LNCaP clone FGC (cell line): ENCODE measurements at regions not wholly inside any gene's neighbourhood (a gene's known extent, or its start where the extent isn't known, plus 50 kb on each side); places are given as distances from the start of the nearest gene placed in this dataset.

Experiments
- DNase-seq: peaks from one replicate; pipeline ENCODE4 v3.0.0-alpha.2; 2011; ENCODE audit warnings: low read depth
- H3K4me3 ChIP-seq: 2 replicates; pipeline ENCODE4 v1.5.1; 2011; ENCODE audit warnings: mild to moderate bottlenecking, low read depth, low read length, control low read depth
- TF ChIP-seq, protein P1 (sequence below): IDR thresholded peaks from 2 replicates; pipeline ENCODE4 v1.5.1; 2012; ENCODE audit warnings: mild to moderate bottlenecking; ENCODE audit not compliant: control insufficient read depth, insufficient read depth; ENCODE audit errors: extremely low read depth

DNA sequence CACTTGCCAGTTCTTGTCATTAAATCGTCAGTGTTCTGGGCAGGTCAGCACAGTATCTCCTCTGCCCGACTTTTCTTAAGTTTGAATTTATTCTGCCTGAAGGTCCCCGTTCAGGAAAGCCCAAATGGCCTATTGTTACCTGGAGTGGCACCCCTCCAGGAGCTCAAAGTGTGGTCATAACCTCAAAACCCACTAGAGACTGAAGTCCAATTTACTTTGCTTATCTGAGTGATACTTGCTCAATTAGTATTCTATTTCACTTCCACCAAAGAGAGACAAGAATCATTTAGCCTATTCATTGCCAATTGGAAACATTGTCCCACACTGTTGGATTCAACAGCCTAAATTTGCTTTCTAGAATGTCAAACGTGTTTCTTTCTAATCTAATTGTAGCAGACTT is 375.3 kb downstream of the LNPK start:
- no peak for DNase-seq
- TF ChIP-seq, protein P1, sequence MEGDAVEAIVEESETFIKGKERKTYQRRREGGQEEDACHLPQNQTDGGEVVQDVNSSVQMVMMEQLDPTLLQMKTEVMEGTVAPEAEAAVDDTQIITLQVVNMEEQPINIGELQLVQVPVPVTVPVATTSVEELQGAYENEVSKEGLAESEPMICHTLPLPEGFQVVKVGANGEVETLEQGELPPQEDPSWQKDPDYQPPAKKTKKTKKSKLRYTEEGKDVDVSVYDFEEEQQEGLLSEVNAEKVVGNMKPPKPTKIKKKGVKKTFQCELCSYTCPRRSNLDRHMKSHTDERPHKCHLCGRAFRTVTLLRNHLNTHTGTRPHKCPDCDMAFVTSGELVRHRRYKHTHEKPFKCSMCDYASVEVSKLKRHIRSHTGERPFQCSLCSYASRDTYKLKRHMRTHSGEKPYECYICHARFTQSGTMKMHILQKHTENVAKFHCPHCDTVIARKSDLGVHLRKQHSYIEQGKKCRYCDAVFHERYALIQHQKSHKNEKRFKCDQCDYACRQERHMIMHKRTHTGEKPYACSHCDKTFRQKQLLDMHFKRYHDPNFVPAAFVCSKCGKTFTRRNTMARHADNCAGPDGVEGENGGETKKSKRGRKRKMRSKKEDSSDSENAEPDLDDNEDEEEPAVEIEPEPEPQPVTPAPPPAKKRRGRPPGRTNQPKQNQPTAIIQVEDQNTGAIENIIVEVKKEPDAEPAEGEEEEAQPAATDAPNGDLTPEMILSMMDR = no peak

DNA sequence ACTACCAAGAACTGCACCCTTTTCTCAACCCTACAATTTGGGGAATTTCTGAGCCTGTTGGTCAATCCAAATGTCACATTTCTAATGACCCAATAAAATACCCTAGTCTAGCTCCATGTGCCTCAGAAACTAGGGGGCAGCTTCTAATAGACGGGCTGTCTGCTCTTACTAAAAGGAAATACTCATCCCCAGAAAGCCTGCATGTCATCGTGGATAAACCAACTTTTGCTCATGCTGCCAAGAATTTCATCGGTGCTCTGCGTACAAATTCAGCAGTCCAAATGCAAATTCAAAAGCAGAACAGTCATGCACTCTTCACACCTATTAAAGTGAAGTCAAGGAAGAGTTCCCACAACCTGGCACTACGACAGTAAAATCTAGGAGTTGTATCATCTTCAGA is 377.3 kb downstream of the LNPK start:
- TF ChIP-seq, protein P1 = no peak
- no peak overlapping the region for H3K4me3 ChIP-seq
- no peak for DNase-seq

More for the DNA sequence above, 375.3 kb downstream of the LNPK start:
- no peak overlapping the region for H3K4me3 ChIP-seq

DNA sequence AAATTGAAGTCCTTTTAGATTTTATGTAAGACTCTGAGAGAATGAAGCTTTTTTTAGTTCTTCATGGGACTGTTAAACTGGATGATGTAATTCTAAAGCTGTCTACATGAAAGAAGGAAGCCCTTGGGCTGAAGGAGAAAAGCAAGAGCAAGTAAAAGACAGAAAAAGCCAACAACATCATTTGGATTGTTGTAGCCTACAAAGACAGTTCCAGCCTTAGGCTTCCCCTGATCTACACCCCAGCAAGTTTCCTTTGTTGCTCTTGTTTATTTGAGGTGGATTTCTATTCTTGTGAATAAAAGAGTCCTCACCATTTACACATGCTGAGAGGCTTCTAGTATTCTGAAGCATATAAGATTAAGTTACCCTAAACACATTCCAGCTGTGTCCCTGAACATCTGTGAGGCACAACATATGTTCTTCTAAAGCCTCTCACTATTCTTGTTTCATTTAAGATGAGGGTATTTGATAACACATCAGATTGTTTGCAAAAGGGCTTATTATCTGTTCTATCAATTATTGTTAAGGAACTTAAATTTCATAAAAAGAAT is 377.8 kb downstream of the LNPK start:
- H3K4me3 ChIP-seq = no peak overlapping the region
- TF ChIP-seq, protein P1 = no peak
- no peak for DNase-seq

DNA sequence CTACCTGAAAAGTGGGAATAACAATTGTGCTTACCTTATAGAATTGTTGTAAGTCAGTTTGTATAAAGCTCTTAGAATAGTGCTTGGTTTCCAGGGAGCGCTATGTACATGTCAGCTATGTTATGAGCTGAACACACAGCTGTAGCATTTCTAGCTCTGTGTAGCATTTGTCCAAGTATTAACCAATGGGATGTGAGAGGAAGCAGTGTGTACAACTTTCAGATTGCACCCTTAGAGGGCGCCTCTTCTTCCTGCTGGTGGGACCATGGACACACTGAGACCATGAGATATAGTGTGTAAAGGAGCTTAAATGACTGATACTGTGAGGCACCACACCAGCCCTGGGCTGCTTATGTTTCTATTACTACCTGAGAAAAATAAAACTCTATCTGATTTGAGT is 380.2 kb downstream of the LNPK start:
- no peak overlapping the region for H3K4me3 ChIP-seq
- TF ChIP-seq, protein P1 = no peak
- no peak for DNase-seq

DNA sequence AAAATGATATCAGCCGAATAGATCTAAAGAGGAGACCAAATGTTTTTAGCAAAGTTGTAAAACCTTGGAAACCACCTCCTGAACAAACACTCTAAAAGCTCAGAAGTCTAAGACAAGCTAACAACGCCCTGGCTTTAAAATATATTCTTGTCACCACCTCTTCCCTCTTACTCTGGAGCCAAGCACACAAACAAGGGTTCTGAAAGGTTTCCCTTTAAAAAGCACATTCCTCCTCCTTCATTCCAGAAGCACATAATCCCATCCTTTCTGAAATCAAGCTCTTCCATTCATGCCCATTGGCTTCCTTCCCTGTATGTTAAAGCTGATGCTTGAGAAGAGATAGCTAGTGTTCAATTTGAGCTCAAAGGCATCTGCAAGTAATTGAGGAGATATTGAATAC is 382.0 kb downstream of the LNPK start:
- DNase-seq = no peak
- no peak overlapping the region for H3K4me3 ChIP-seq
- TF ChIP-seq, protein P1 = no peak

DNA sequence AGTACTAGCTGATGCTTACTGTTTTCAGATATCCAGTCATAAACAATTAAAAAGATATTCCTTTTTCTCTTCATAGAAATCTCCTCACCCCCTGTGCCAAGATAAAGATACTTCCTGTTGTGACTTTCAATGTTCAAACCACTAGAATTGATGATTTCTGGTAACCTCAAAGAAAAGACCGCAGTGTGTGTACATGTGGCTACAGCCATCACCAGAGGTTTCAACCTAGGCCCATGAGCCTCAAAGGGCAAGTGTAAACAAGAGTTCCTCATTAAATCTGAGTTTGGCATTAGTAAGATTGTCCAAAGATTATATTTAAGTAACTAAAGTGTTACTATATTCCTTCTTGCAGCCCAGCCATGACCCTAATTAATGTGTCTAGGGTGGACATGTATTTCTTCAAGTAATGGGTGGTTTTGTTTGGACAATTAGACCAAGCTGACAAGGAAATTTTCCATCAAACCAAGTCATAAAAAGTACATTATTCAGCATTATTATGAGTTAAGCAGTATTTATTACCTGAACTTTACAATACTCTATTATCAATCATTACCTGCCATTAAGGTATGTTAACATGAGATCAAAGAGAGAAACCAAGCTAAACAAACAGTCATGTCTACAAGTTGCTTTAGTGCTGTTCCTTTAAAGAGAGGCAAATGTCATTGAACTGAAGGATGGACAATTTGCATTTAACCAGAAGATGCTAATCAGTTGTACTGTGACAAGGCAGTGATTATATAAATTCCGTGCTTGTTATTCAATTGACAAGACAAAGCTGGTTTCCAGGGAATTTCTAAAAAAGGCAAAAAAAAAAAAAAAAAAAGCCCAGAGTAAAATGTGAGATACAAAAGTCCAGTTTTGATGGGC is 382.7 kb downstream of the LNPK start:
- DNase-seq = no peak
- H3K4me3 ChIP-seq = no peak overlapping the region
- TF ChIP-seq, protein P1 = no peak
